Tibial nerve (tissue), 3 donors: ENCODE measurements at regions not wholly inside any gene's neighbourhood (a gene's known extent, or its start where the extent isn't known, plus 50 kb on each side); places are given as distances from the start of the nearest gene placed in this dataset.

Experiments
- POLR2A ChIP-seq, 2 donors: fragments of 450-650 bp; IDR thresholded peaks; one replicate each; pipeline ENCODE4 v1.6.1; 2017; ENCODE audit warnings: antibody characterized with exemption in 2 of 2, mild to moderate bottlenecking in 2 of 2, moderate library complexity in 2 of 2
- TF ChIP-seq, protein P1 (sequence below), 5 experiments: fragments of 200-600 bp in 3 of 5; fragments of 450-650 bp in 2 of 5; sonication (generic) in 3 of 5; IDR thresholded peaks; one replicate each; pipeline ENCODE4 v1.5.1; 2016 to 2019; ENCODE audit warnings: antibody characterized with exemption in 5 of 5, mild to moderate bottlenecking in 3 of 5, moderate library complexity in 2 of 5

DNA sequence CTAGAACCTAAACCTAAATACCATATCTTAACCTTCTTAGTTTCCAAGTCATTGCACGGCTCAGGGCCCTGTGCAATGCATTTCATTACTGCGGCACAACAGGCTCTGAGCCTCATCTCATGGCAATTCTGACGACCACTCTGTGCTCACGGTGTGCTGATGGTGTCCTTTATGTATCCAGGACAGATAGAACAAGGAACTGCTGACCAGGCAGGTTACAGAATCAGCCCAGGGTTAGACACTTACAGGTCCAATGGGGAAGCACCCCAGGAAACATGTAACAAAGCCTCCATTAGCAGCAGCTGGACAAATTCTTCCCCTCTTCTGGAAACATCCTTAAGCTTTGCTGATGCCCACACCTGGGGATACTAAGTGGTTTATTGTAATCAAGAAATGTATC is 91.9 kb upstream of the NSMCE3 start:
- TF ChIP-seq, protein P1, sequence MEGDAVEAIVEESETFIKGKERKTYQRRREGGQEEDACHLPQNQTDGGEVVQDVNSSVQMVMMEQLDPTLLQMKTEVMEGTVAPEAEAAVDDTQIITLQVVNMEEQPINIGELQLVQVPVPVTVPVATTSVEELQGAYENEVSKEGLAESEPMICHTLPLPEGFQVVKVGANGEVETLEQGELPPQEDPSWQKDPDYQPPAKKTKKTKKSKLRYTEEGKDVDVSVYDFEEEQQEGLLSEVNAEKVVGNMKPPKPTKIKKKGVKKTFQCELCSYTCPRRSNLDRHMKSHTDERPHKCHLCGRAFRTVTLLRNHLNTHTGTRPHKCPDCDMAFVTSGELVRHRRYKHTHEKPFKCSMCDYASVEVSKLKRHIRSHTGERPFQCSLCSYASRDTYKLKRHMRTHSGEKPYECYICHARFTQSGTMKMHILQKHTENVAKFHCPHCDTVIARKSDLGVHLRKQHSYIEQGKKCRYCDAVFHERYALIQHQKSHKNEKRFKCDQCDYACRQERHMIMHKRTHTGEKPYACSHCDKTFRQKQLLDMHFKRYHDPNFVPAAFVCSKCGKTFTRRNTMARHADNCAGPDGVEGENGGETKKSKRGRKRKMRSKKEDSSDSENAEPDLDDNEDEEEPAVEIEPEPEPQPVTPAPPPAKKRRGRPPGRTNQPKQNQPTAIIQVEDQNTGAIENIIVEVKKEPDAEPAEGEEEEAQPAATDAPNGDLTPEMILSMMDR (IDR thresholded peaks at IDR 0.05), result no peak
- TF ChIP-seq POLR2A (IDR thresholded peaks at IDR 0.05), result no peak
